ENCODE measurements at regions not wholly inside any gene's neighbourhood (a gene's known extent, or its start where the extent isn't known, plus 50 kb on each side); places are given as distances from the start of the nearest gene placed in this dataset.
A peak's percentile ranks its signal among the peaks of the same experiment; 100 is the strongest.

DNA sequence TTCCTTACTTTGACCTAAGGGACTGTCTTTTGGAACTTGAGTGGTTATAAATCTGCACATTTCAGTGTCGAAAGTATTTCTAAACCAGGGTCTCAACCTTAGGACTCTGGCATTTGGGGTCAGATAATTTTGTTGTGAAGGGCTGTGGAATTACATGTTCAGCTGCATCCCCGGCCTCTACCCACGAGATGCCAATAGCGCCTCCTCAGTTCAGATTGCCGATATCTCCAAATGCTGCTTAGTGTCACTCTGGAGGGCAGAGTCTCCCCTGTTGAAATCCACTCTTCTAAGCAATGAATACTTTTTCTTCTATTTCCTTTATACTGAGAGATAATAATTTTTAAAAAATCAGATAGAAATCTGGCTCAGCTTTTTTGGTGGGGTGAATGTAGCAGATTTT is 379.4 kb upstream of the RGS6 start:
- H3K4me1 ChIP-seq (ENCODE audit: control insufficient read depth in 1 of 2, insufficient read depth in 1 of 2, low read depth in 1 of 2, low read length in 1 of 2) = peaks cover 78 to 79% of the 10 kb centered on the region in 2 experiments

DNA sequence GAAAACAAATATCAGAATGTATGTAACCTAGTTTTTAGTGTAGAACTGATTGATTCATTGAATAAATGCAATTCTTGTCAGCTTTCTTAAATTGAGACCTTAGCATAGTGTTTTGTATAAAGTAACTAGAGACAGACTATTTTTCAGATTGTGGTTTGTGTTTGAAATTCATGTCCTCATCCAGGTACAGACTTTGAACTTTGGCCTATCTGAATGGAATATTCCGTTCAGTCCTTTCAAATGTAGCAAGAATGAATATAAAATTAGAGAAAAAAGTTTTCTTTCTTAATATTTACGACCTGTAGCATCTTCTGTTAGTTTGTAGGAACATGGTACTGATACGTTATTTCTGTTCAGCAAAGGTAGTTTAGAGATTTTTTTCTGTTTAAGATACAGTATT is 378.4 kb upstream of the RGS6 start:
- TF ChIP-seq, protein P1, sequence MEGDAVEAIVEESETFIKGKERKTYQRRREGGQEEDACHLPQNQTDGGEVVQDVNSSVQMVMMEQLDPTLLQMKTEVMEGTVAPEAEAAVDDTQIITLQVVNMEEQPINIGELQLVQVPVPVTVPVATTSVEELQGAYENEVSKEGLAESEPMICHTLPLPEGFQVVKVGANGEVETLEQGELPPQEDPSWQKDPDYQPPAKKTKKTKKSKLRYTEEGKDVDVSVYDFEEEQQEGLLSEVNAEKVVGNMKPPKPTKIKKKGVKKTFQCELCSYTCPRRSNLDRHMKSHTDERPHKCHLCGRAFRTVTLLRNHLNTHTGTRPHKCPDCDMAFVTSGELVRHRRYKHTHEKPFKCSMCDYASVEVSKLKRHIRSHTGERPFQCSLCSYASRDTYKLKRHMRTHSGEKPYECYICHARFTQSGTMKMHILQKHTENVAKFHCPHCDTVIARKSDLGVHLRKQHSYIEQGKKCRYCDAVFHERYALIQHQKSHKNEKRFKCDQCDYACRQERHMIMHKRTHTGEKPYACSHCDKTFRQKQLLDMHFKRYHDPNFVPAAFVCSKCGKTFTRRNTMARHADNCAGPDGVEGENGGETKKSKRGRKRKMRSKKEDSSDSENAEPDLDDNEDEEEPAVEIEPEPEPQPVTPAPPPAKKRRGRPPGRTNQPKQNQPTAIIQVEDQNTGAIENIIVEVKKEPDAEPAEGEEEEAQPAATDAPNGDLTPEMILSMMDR (IDR thresholded peaks at IDR 0.05) = no peak
- Histone ChIP-seq H3K4me3 (ENCODE audit: low read depth in 1 of 2, low read length in 1 of 2) (peak overlapping the region; percentile 0 to 43), H3K27ac (peak overlapping the region; percentile 99)

More for the DNA sequence above, 379.4 kb upstream of the RGS6 start:
- Histone ChIP-seq H3K27me3 (no peaks in the 10 kb centered on the region), H3K9me3 (no peaks in the 10 kb centered on the region), H3K27ac (peak overlapping the region; percentile 99), H3K4me3 (ENCODE audit: low read depth in 1 of 2, low read length in 1 of 2) (peak overlapping the region in 1 of 2 experiments; percentile 43), H3K36me3 (no peaks in the 10 kb centered on the region)
- TF ChIP-seq, protein P1 (IDR thresholded peaks at IDR 0.05) = no peak

DNA sequence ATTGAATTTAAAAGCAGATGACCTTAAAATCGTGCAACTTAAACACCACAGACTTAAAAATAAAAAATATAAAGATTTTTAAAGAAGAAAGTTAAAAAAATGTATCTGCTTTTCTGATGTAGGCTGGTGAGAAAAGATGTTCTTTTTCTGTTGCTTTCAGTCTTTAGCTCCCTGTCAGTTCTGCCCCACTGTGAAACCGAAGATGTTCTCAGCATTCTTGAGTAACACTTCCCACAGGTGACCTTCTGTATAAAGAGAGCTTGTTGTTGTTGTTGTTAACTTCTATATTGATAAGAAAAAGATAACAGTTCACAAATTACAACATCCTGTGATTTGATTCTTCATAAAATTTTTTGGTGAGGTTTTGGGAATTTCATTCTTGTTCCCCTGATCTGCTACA is 377.9 kb upstream of the RGS6 start:
- TF ChIP-seq, protein P1 (IDR thresholded peaks at IDR 0.05) = no peak
- H3K36me3 ChIP-seq = no peaks in the 10 kb centered on the region
- H3K4me3 ChIP-seq (ENCODE audit: low read depth in 1 of 2, low read length in 1 of 2) = peak overlapping the region; percentile 0 to 43
- peak overlapping the region; percentile 99 for H3K27ac ChIP-seq
- no peaks in the 10 kb centered on the region for H3K27me3 ChIP-seq
- peaks cover 82 to 83% of the 10 kb centered on the region in 2 experiments for H3K4me1 ChIP-seq (ENCODE audit: control insufficient read depth in 1 of 2, insufficient read depth in 1 of 2, low read depth in 1 of 2, low read length in 1 of 2)
- H3K9me3 ChIP-seq = no peaks in the 10 kb centered on the region

More for the DNA sequence above, 378.4 kb upstream of the RGS6 start:
- Histone ChIP-seq H3K36me3 (no peaks in the 10 kb centered on the region), H3K4me1 (ENCODE audit: control insufficient read depth in 1 of 2, insufficient read depth in 1 of 2, low read depth in 1 of 2, low read length in 1 of 2) (peaks cover 83 to 85% of the 10 kb centered on the region in 2 experiments), H3K9me3 (no peaks in the 10 kb centered on the region), H3K27me3 (no peaks in the 10 kb centered on the region)

DNA sequence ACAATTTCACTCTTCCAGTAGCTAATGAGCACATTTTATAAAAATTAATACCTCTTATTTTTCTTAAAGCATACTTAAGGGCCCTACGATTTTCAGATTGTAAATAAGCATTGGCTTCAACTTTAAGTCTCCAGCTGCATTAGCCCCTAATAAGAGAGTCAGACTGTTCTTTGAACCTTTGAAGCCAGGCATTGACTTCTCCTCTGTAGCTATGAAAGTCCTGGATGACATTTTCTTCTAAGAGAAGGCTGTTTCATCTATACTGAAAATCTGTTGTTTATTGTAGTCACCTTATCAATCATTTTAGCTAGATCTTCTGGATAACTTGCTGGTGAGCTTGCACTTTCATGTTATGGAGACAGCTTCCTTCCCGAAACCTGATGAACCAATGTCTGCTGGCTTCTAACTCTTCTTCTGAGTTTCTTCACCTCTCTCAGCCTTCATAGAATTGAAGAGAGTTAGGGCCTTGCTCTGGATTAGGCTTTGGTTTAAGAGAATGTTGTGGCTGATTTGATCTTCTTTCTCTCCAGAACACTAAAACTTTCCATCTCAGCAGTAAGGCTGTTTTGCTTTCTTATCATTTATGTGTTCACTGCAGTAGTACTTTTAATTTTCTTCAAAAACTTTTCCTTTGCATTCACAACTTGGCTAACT is 377.1 kb upstream of the RGS6 start:
- Histone ChIP-seq H3K27me3 (no peaks in the 10 kb centered on the region), H3K4me3 (ENCODE audit: low read depth in 1 of 2, low read length in 1 of 2) (peak overlapping the region; percentile 32 to 43), H3K9me3 (no peaks in the 10 kb centered on the region), H3K36me3 (no peaks in the 10 kb centered on the region), H3K4me1 (ENCODE audit: control insufficient read depth in 1 of 2, insufficient read depth in 1 of 2, low read depth in 1 of 2, low read length in 1 of 2) (peaks cover 75% of the 10 kb centered on the region in 2 experiments), H3K27ac (peak overlapping the region; percentile 99)
- TF ChIP-seq, protein P1 (IDR thresholded peaks at IDR 0.05) = no peak

DNA sequence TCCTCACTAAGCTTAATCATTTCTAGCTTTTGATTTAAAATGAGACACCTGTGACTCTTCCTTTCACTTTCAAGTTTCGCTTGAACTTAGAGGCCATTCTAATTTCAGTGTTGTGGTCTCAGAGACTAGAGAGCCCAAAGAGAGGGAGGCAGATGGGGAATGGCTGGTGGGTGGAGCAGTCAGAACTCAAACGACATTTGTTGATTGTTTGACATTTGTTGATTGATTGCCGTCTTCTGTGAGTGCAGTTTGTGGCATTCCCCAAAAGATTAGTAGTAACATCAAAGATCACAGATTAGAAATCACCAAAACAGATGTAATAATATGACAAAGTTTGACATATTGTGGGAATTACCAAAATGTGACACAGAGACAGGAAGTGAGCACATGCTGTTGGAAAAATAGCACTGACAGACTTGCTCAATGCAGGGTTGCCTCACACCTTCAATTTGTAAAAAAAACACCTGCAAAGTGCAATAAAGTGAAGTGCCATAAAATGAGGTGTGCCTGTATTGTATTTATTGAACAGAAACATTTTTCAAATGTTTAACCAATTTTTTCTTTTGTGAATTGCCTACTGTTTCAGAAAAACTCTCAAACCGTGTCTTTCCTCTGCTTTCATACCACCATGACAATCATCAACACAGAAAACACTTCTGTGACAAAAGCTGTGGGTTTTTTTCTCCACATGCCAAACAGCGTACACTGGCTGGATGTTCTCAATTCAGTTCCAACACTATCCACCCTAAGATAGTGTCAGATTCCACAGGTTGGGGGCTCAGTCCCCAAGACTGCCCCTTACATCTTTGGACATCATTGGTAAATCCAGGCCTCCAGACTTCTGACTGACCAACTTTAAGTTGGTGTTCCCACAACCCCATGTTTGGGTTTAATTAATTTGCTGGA is 376.3 kb upstream of the RGS6 start:
- Histone ChIP-seq H3K27ac (peak overlapping the region; percentile 99), H3K4me3 (ENCODE audit: low read depth in 1 of 2, low read length in 1 of 2) (peak overlapping the region; percentile 32 to 43), H3K27me3 (no peaks in the 10 kb centered on the region), H3K36me3 (no peaks in the 10 kb centered on the region), H3K4me1 (ENCODE audit: control insufficient read depth in 1 of 2, insufficient read depth in 1 of 2, low read depth in 1 of 2, low read length in 1 of 2) (peaks cover 67 to 75% of the 10 kb centered on the region in 2 experiments), H3K9me3 (no peaks in the 10 kb centered on the region)
- TF ChIP-seq, protein P1 (IDR thresholded peaks at IDR 0.05) = no peak
